KMS-11 (cell line): ENCODE measurements at regions not wholly inside any gene's neighbourhood (a gene's known extent, or its start where the extent isn't known, plus 50 kb on each side); places are given as distances from the start of the nearest gene placed in this dataset.
"Not testable (repeated sequence)": the region's sequence is repeated elsewhere in the genome, so short reads cannot be mapped to it uniquely, and the experiment has no call there.

Experiments
- H2AFZ ChIP-seq: fragments of 200-600 bp; sonication (generic); 2 replicates; pipeline ENCODE4 v1.6.1; 2016; ENCODE audit warnings: antibody characterized with exemption, mixed run types, low read depth
- H3K27ac ChIP-seq: fragments of 200-600 bp; sonication (generic); 2 replicates; pipeline ENCODE4 v1.6.1; 2016; ENCODE audit warnings: mild to moderate bottlenecking, mixed run types
- H3K27me3 ChIP-seq: fragments of 200-600 bp; sonication (generic); 2 replicates; pipeline ENCODE4 v1.6.1; 2017; ENCODE audit warnings: mild to moderate bottlenecking, low read depth, mixed run types, moderate library complexity; ENCODE audit not compliant: insufficient read depth
- H3K36me3 ChIP-seq: fragments of 200-600 bp; sonication (generic); 2 replicates; pipeline ENCODE4 v1.6.1; 2017; ENCODE audit warnings: mild to moderate bottlenecking, mixed run types; ENCODE audit not compliant: insufficient read depth
- H3K4me1 ChIP-seq: fragments of 200-600 bp; sonication (generic); 2 replicates; pipeline ENCODE4 v1.6.1; 2016; ENCODE audit warnings: mild to moderate bottlenecking, low read depth, mixed run types; ENCODE audit not compliant: poor library complexity, severe bottlenecking
- H3K4me2 ChIP-seq: fragments of 200-600 bp; sonication (generic); 2 replicates; pipeline ENCODE4 v1.7.0; 2016; ENCODE audit warnings: mild to moderate bottlenecking, mixed run types
- H3K4me3 ChIP-seq: fragments of 200-600 bp; sonication (generic); IDR thresholded peaks from 2 replicates; pipeline ENCODE4 v1.6.1; 2017; ENCODE audit warnings: low read depth, low read length, mixed read lengths; ENCODE audit not compliant: insufficient read depth
- H3K79me2 ChIP-seq: fragments of 200-600 bp; sonication (generic); 2 replicates; pipeline ENCODE4 v1.6.1; 2016; ENCODE audit warnings: low read depth, mixed run types; ENCODE audit not compliant: insufficient read depth
- H3K9ac ChIP-seq: fragments of 200-600 bp; sonication (generic); 2 replicates; pipeline ENCODE4 v1.6.1; 2016; ENCODE audit warnings: mild to moderate bottlenecking, mixed run types
- H4K20me1 ChIP-seq: fragments of 200-600 bp; sonication (generic); 2 replicates; pipeline ENCODE4 v1.6.1; 2016; ENCODE audit warnings: mild to moderate bottlenecking, mixed run types; ENCODE audit not compliant: insufficient read depth
- TF ChIP-seq, protein P1 (sequence below): fragments of 200-600 bp; sonication (generic); conservative IDR thresholded peaks from 2 replicates; pipeline ENCODE4 v1.6.1; 2017; ENCODE audit warnings: low read depth, mild to moderate bottlenecking, antibody characterized with exemption, low read length, moderate library complexity, mixed read lengths

- no peak overlapping the region for H3K27ac ChIP-seq
- no peak overlapping the region for H2AFZ ChIP-seq
- no peak overlapping the region for H3K4me2 ChIP-seq
- TF ChIP-seq, protein P1, sequence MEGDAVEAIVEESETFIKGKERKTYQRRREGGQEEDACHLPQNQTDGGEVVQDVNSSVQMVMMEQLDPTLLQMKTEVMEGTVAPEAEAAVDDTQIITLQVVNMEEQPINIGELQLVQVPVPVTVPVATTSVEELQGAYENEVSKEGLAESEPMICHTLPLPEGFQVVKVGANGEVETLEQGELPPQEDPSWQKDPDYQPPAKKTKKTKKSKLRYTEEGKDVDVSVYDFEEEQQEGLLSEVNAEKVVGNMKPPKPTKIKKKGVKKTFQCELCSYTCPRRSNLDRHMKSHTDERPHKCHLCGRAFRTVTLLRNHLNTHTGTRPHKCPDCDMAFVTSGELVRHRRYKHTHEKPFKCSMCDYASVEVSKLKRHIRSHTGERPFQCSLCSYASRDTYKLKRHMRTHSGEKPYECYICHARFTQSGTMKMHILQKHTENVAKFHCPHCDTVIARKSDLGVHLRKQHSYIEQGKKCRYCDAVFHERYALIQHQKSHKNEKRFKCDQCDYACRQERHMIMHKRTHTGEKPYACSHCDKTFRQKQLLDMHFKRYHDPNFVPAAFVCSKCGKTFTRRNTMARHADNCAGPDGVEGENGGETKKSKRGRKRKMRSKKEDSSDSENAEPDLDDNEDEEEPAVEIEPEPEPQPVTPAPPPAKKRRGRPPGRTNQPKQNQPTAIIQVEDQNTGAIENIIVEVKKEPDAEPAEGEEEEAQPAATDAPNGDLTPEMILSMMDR = no peak
- H3K4me3 ChIP-seq = no peak overlapping the region
- H3K4me1 ChIP-seq = no peaks in the 10 kb centered on the region
- no peaks in the 10 kb centered on the region for H3K27me3 ChIP-seq
- H3K9ac ChIP-seq = no peak overlapping the region
- no peaks in the 10 kb centered on the region for H3K79me2 ChIP-seq
- no peaks in the 10 kb centered on the region for H3K36me3 ChIP-seq
- no peaks in the 10 kb centered on the region for H4K20me1 ChIP-seq
Observed at GRCh38 chr5:14929293-14930065, 57.9 kb upstream of the ANKH start.

GRCh38 chr5:14928661-14929060 is 57.1 kb upstream of the ANKH start:
- no peaks in the 10 kb centered on the region for H3K79me2 ChIP-seq
- no peak overlapping the region for H3K4me2 ChIP-seq
- no peak overlapping the region for H3K4me3 ChIP-seq
- H3K4me1 ChIP-seq = no peaks in the 10 kb centered on the region
- no peak overlapping the region for H2AFZ ChIP-seq
- H4K20me1 ChIP-seq = no peaks in the 10 kb centered on the region
- H3K27ac ChIP-seq = no peak overlapping the region
- H3K9ac ChIP-seq = no peak overlapping the region
- no peaks in the 10 kb centered on the region for H3K27me3 ChIP-seq
- no peaks in the 10 kb centered on the region for H3K36me3 ChIP-seq
- TF ChIP-seq, protein P1 = no peak

- Histone ChIP-seq H3K36me3 (no peaks in the 10 kb centered on the region), H2AFZ (no peak overlapping the region), H3K27me3 (no peaks in the 10 kb centered on the region), H3K4me2 (no peak overlapping the region), H3K9ac (no peak overlapping the region), H4K20me1 (no peaks in the 10 kb centered on the region), H3K27ac (no peak overlapping the region), H3K4me1 (no peaks in the 10 kb centered on the region), H3K4me3 (no peak overlapping the region), H3K79me2 (no peaks in the 10 kb centered on the region)
- TF ChIP-seq, protein P1 = no peak
Observed at GRCh38 chr5:14925326-14925725, 53.7 kb upstream of the ANKH start.

DNA sequence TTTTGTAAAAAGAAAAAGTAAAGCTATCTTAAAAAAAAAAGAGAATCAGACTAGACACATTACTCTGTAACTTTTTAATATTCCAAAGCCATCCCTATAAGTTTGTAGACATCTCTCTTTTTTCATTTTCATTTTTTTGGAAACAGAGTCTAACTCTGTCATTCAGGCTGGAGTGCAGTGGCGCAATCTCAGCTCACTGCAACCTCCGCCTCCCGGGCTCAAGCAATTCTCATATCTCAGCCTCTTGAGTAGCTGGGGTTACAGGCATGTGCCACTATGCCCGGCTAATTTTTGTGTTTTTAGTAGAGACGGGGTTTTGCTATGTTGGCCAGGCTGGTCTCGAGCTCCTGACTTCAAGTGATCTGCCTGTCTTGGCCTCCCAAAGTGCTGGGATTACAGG is 51.4 kb upstream of the ANKH start:
- H4K20me1 ChIP-seq, H3K4me2 ChIP-seq, H3K9ac ChIP-seq, H3K79me2 ChIP-seq, H3K27ac ChIP-seq, H3K4me1 ChIP-seq, H2AFZ ChIP-seq, H3K4me3 ChIP-seq, H3K27me3 ChIP-seq, H3K36me3 ChIP-seq: not testable (repeated sequence)

- no peaks in the 10 kb centered on the region for H3K36me3 ChIP-seq
- H3K4me1 ChIP-seq = no peaks in the 10 kb centered on the region
- TF ChIP-seq, protein P1 = no peak
- no peak overlapping the region for H3K9ac ChIP-seq
- no peak overlapping the region for H3K4me3 ChIP-seq
- H3K27ac ChIP-seq = no peak overlapping the region
- H2AFZ ChIP-seq = no peak overlapping the region
- no peak overlapping the region for H3K4me2 ChIP-seq
- H3K27me3 ChIP-seq = no peaks in the 10 kb centered on the region
- H3K79me2 ChIP-seq = no peaks in the 10 kb centered on the region
- no peaks in the 10 kb centered on the region for H4K20me1 ChIP-seq
Observed at GRCh38 chr5:14922456-14922855, 50.9 kb upstream of the ANKH start.
